ENCODE measurements at regions not wholly inside any gene's neighbourhood (a gene's known extent, or its start where the extent isn't known, plus 50 kb on each side); places are given as distances from the start of the nearest gene placed in this dataset.

DNA sequence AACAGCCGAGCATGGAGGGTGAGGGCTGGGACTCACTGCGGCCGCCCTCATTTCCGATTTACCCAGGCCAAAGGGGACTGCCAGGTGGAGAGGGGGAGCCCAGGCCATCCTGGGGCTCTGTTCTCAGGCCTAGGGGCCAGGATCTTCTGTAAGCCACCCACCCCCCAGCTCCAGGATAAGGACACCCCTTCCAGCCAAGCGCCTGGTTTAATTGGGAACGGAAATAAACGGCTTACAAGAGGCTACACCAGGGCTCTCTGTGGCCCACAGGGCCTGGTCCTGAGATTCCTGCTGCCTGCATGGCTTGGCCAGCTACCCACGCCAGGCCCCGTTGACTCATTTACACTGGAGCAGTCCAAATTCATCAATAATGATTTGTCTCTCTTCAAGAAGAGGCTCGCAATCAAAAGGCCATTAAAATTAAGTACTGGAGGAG lies 68.1 kb upstream of the TOP1 start:
- no peak overlapping the region for H3K27ac ChIP-seq
- TF ChIP-seq EZH2 (IDR thresholded peaks at IDR 0.05; ENCODE audit: borderline replicate concordance) = no peak
- no peak for TF ChIP-seq EZH2phosphoT487 (IDR thresholded peaks at IDR 0.05; ENCODE audit: low read depth, severe bottlenecking, unreplicated experiment)
- TF ChIP-seq, protein P1, sequence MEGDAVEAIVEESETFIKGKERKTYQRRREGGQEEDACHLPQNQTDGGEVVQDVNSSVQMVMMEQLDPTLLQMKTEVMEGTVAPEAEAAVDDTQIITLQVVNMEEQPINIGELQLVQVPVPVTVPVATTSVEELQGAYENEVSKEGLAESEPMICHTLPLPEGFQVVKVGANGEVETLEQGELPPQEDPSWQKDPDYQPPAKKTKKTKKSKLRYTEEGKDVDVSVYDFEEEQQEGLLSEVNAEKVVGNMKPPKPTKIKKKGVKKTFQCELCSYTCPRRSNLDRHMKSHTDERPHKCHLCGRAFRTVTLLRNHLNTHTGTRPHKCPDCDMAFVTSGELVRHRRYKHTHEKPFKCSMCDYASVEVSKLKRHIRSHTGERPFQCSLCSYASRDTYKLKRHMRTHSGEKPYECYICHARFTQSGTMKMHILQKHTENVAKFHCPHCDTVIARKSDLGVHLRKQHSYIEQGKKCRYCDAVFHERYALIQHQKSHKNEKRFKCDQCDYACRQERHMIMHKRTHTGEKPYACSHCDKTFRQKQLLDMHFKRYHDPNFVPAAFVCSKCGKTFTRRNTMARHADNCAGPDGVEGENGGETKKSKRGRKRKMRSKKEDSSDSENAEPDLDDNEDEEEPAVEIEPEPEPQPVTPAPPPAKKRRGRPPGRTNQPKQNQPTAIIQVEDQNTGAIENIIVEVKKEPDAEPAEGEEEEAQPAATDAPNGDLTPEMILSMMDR (IDR thresholded peaks at IDR 0.05; ENCODE audit: poor library complexity) = no peak
- H4K20me1 ChIP-seq (ENCODE audit: insufficient read depth, poor library complexity, severe bottlenecking) = no peaks in the 10 kb centered on the region
- no peaks in the 10 kb centered on the region for H3K9me3 ChIP-seq (ENCODE audit: low read depth)
- DNase-seq (ENCODE audit: low spot score) = no peak
- no peaks in the 10 kb centered on the region for H3K27me3 ChIP-seq
- no peaks in the 10 kb centered on the region for H3K9me2 ChIP-seq (replicated peaks; ENCODE audit: insufficient read depth)
- H3K79me2 ChIP-seq = no peaks in the 10 kb centered on the region
- WGBS (ENCODE audit: low lambda C conversion rate, missing lambda C conversion rate) = 87% methylated on average over 10 of the region's 10 CpGs
- H3K4me3 ChIP-seq = no peak overlapping the region
- no peaks in the 10 kb centered on the region for H3K4me1 ChIP-seq (ENCODE audit: insufficient read depth)
- H2AFZ ChIP-seq = no peak overlapping the region
- H3K4me2 ChIP-seq = no peak overlapping the region
- H3K36me3 ChIP-seq (replicated peaks; ENCODE audit: insufficient read depth, low read depth) = no peaks in the 10 kb centered on the region

DNA sequence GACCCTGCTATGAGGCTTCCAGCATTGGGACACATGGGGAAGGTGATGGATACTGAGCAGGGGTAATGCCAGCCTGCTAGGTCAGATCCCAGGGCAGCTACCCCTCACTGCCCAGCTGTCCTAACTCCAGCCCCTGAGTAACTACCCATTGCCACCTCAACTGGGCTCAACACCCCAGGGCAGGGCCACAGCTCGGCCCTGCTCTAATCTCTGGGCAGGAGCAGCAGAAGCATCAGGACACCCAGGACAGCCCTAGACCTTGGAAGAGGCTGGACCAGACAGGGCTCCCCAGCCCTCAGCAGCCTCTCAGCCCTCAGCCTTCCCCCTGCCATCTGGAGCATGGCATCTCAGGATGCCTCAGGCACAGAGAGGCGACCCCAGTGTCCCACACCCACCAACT lies 67.4 kb upstream of the TOP1 start:
- no peak overlapping the region for H3K4me3 ChIP-seq
- H3K79me2 ChIP-seq = no peaks in the 10 kb centered on the region
- no peak for DNase-seq (ENCODE audit: low spot score)
- no peaks in the 10 kb centered on the region for H3K9me3 ChIP-seq (ENCODE audit: low read depth)
- TF ChIP-seq EZH2 (IDR thresholded peaks at IDR 0.05; ENCODE audit: borderline replicate concordance) (no peak), EZH2phosphoT487 (IDR thresholded peaks at IDR 0.05; ENCODE audit: low read depth, severe bottlenecking, unreplicated experiment) (no peak)
- TF ChIP-seq, protein P1 (IDR thresholded peaks at IDR 0.05; ENCODE audit: poor library complexity) = no peak
- no peak overlapping the region for H2AFZ ChIP-seq
- H3K36me3 ChIP-seq (replicated peaks; ENCODE audit: insufficient read depth, low read depth) = no peaks in the 10 kb centered on the region
- no peaks in the 10 kb centered on the region for H3K9me2 ChIP-seq (replicated peaks; ENCODE audit: insufficient read depth)
- no peaks in the 10 kb centered on the region for H3K27me3 ChIP-seq
- WGBS (ENCODE audit: low lambda C conversion rate, missing lambda C conversion rate) = 90% methylated on average over 2 of the region's 2 CpGs
- no peaks in the 10 kb centered on the region for H3K4me1 ChIP-seq (ENCODE audit: insufficient read depth)
- no peak overlapping the region for H3K27ac ChIP-seq
- H4K20me1 ChIP-seq (ENCODE audit: insufficient read depth, poor library complexity, severe bottlenecking) = no peaks in the 10 kb centered on the region
- H3K4me2 ChIP-seq = no peak overlapping the region

DNA sequence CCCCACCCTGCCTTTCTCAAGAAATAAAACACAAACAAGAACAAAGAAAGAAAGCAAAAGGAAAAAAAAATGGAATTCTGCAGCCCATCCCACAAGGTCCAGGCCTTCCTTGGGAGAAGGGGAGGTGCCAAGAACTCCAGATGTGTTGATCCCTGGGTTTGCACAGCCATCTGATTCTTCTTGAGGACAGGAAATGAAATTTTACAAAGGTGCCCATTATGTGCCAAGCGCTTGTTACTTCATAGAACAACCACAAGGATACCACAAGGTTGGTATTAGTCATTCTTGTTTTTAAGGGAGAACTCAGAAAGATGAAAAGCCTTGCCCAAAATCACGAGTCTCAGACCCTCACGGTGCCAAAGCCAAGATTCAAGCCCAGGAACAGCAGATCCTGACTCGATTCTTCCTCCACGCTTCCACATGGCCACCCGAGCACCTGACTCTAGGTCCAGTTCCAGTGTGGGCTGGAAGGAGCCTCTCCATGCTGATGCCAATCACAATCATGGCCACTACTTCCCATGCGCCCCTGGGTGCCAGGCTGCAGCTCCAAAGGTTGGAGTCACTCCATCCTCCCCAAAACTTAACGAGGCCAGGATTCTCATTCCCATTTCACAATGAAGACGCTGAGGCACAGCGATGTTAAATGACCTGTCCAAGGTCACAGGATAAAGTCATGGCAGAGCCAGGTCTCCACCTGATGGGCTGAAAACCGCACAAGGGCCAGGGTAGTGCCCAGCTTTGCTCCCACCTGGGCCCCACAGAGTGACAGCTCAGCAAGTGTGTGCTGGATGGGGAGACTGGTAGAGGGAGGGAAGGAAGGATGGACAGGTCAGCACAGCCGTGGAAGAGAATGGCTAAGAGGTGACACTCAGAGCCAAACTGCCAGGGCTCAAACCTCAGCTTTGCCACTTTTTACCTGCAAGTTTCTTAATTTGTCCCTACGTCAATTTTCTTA lies 66.7 kb upstream of the TOP1 start:
- no peak overlapping the region for H3K4me2 ChIP-seq
- no peak overlapping the region for H2AFZ ChIP-seq
- TF ChIP-seq, protein P1 (IDR thresholded peaks at IDR 0.05; ENCODE audit: poor library complexity) = no peak
- TF ChIP-seq EZH2 (IDR thresholded peaks at IDR 0.05; ENCODE audit: borderline replicate concordance) = no peak
- TF ChIP-seq EZH2phosphoT487 (IDR thresholded peaks at IDR 0.05; ENCODE audit: low read depth, severe bottlenecking, unreplicated experiment) = no peak
- no peak overlapping the region for H3K4me3 ChIP-seq
- H3K9me3 ChIP-seq (ENCODE audit: low read depth) = no peaks in the 10 kb centered on the region
- no peaks in the 10 kb centered on the region for H3K36me3 ChIP-seq (replicated peaks; ENCODE audit: insufficient read depth, low read depth)
- H3K27ac ChIP-seq = no peak overlapping the region
- H3K79me2 ChIP-seq = no peaks in the 10 kb centered on the region
- 91% methylated on average over 13 of the region's 13 CpGs for WGBS (ENCODE audit: low lambda C conversion rate, missing lambda C conversion rate)
- H3K4me1 ChIP-seq (ENCODE audit: insufficient read depth) = no peaks in the 10 kb centered on the region
- H3K27me3 ChIP-seq = no peaks in the 10 kb centered on the region
- H3K9me2 ChIP-seq (replicated peaks; ENCODE audit: insufficient read depth) = no peaks in the 10 kb centered on the region
- no peak for DNase-seq (ENCODE audit: low spot score)
- H4K20me1 ChIP-seq (ENCODE audit: insufficient read depth, poor library complexity, severe bottlenecking) = no peaks in the 10 kb centered on the region

All from hepatocyte (in vitro differentiated cells).